GM12875 (cell line): ENCODE measurements at regions not wholly inside any gene's neighbourhood (a gene's known extent, or its start where the extent isn't known, plus 50 kb on each side); places are given as distances from the start of the nearest gene placed in this dataset.

Source experiments
- H3K4me3 ChIP-seq: one replicate; pipeline ENCODE4 v1.5.1; 2011; ENCODE audit warnings: low read depth, low read length, control low read depth
- TF ChIP-seq, protein P1 (sequence below): IDR thresholded peaks from 2 replicates; pipeline ENCODE4 v1.5.1; 2011; ENCODE audit warnings: low read depth, mild to moderate bottlenecking, control low read depth, inconsistent platforms, low read length, moderate library complexity, borderline replicate concordance; ENCODE audit not compliant: insufficient read depth

DNA sequence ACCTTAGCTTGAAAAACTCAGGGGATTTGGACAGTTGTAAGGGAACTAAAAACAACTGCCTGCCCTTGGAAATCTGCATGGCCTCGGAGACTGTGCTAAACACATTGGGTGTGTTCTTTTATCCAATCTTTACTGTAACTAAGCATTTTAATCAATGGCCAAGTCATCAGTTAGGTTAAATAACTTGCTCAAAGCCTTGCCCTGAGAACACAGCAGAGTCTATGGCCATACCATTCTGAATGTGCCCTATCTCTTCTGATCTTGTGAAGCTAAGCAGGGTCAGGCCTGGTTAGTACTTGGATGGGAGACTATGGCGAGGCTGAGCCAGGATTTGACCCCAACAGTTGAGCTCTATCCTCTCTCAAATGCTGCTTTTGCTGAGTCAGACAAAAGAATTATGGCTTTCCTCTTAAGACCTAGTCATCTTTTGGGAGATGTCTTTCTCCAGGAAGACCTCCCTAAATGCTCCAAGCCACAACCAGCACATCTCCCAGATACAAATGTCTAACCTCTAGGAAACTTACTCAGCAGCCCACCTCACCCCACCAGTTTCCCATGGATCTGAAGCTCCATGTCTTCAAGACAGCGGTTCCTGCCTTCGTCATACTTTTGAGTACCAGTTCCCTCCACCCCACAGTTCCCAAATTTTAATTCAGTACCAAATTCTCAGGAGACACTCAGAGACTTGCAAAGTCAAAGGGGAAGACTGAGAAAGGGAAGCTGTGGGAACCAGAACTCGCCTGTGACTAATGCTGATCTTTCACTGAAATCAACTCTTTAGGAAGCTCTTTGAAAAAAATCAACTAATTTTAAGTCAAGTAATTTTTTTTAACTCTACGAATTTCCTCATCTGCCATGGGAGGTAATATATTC lies 336.1 kb downstream of the MAF start:
- TF ChIP-seq, protein P1, sequence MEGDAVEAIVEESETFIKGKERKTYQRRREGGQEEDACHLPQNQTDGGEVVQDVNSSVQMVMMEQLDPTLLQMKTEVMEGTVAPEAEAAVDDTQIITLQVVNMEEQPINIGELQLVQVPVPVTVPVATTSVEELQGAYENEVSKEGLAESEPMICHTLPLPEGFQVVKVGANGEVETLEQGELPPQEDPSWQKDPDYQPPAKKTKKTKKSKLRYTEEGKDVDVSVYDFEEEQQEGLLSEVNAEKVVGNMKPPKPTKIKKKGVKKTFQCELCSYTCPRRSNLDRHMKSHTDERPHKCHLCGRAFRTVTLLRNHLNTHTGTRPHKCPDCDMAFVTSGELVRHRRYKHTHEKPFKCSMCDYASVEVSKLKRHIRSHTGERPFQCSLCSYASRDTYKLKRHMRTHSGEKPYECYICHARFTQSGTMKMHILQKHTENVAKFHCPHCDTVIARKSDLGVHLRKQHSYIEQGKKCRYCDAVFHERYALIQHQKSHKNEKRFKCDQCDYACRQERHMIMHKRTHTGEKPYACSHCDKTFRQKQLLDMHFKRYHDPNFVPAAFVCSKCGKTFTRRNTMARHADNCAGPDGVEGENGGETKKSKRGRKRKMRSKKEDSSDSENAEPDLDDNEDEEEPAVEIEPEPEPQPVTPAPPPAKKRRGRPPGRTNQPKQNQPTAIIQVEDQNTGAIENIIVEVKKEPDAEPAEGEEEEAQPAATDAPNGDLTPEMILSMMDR = no peak
- no peak overlapping the region for H3K4me3 ChIP-seq

DNA sequence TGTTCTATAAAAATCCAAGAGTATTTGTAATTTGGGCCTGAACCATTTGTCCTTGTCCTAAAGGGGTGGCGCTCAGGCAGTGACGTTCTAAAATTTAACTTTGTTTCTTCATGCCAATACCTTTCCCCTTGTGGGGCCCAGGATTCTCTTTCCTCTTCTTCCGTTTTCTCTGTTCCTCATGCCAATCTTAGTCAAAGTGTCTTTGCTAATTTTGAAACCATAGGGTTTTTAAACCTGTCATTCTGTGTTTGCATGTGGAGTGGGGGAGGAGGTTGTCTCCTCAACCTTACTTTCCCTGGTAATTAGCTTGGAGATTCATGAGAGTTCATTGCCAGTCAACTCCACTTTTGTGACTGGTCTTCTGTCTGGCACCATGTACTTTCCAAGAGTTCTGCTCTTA lies 337.1 kb downstream of the MAF start:
- H3K4me3 ChIP-seq = no peak overlapping the region
- TF ChIP-seq, protein P1 = no peak
